AG04450 (cell line): ENCODE measurements at regions not wholly inside any gene's neighbourhood (a gene's known extent, or its start where the extent isn't known, plus 50 kb on each side); places are given as distances from the start of the nearest gene placed in this dataset.
A peak's percentile ranks its signal among the peaks of the same experiment; 100 is the strongest.

Experiments
- CTCF ChIA-PET: fragments of 300-600, 350-600 bp; formaldehyde crosslinking; extraction: SDS; loops from one replicate; lab custom pipeline; 2022; ENCODE audit warnings: antibody characterized with exemption, inconsistent platforms; lab: Charles Lee
- POLR2A ChIA-PET: fragments of 350-600 bp; formaldehyde crosslinking; extraction: SDS; loops from one replicate; lab custom pipeline; 2021; ENCODE audit warnings: antibody characterized with exemption, inconsistent platforms; lab: Yijun Ruan, JAX
- DNase-seq: peaks from one replicate; pipeline ENCODE4 v3.0.0-alpha.2; 2011; ENCODE audit warnings: low read depth, low spot score
- H3K27ac ChIP-seq: one replicate; pipeline ENCODE4 v1.5.1; 2012; ENCODE audit warnings: low read depth, low read length, control low read depth
- H3K27me3 ChIP-seq: one replicate; pipeline ENCODE4 v1.6.0; 2012; ENCODE audit warnings: low read length; ENCODE audit not compliant: control insufficient read depth, insufficient read depth
- H3K4me3 ChIP-seq: 2 replicates; pipeline ENCODE4 v1.5.1; 2011; ENCODE audit warnings: mild to moderate bottlenecking, low read depth, low read length, control low read depth
- H3K9me3 ChIP-seq: 2 replicates; pipeline ENCODE4 v1.5.1; 2012; ENCODE audit warnings: low read length; ENCODE audit not compliant: control insufficient read depth, insufficient read depth
- TF ChIP-seq, protein P1 (sequence below): IDR thresholded peaks from 2 replicates; pipeline ENCODE4 v1.5.1; 2011; ENCODE audit warnings: low read depth, low read length, control low read depth, inconsistent platforms

DNA sequence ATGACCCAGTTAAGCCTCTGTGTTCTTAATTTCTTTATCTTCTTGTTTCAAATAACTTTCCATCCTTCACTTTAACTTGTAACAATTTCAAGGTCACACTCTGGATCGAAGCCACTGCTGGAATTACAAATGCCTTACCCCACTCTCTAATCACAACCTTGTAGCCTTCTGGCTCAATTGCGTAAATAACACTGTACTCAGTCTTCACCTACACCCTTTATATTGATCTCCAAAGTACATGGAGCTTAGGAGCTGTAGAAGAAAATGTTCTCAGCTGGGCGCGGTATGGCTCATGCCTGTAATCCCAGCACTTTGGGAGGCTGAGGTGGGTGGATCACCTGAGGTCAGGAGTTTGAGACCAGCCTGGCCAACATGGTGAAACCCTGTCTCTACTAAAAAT lies 164.3 kb upstream of the NPSR1 start:
- TF ChIP-seq, protein P1, sequence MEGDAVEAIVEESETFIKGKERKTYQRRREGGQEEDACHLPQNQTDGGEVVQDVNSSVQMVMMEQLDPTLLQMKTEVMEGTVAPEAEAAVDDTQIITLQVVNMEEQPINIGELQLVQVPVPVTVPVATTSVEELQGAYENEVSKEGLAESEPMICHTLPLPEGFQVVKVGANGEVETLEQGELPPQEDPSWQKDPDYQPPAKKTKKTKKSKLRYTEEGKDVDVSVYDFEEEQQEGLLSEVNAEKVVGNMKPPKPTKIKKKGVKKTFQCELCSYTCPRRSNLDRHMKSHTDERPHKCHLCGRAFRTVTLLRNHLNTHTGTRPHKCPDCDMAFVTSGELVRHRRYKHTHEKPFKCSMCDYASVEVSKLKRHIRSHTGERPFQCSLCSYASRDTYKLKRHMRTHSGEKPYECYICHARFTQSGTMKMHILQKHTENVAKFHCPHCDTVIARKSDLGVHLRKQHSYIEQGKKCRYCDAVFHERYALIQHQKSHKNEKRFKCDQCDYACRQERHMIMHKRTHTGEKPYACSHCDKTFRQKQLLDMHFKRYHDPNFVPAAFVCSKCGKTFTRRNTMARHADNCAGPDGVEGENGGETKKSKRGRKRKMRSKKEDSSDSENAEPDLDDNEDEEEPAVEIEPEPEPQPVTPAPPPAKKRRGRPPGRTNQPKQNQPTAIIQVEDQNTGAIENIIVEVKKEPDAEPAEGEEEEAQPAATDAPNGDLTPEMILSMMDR, result no peak
- CTCF ChIA-PET, result no interaction called here

DNA sequence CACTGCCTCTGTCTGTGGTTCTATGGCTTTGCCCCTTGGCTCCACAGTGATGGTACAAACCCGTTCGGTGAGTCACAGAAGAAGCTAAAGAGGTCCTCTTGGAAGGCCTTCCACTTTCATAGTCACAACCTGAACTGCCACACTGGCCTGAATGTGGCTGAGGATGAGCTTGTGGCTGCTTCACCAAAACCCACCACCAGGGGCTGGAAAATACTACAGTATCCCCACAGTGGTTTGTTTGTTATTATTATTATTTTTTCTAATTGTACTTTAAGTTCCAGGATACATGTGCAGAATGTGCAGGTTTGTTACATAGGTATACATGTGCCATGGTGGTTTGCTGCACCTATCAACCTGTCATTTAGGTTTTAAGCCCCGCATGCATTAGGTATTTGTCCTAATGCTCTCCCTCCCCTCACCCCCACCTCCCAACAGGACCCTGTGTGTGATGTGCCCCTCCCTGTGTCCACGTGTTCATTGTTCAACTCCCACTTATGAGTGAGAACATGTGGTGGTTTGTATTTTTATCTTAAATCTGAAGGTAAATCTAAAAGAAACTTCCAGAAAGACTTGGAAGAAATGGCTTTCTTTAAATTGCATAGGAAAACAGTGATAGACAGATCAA lies 160.8 kb upstream of the NPSR1 start:
- DNase-seq, result no peak
- H3K27ac ChIP-seq, result no peak overlapping the region
- TF ChIP-seq, protein P1, result peak; percentile 16
- no peaks in the 10 kb centered on the region for H3K27me3 ChIP-seq
- CTCF ChIA-PET, result no interaction called here
- POLR2A ChIA-PET, result no interaction called here
- no peaks in the 10 kb centered on the region; the same call in 1 of the 2 replicates for H3K9me3 ChIP-seq
- no peak overlapping the region for H3K4me3 ChIP-seq

More for the DNA sequence above, 164.3 kb upstream of the NPSR1 start:
- no peaks in the 10 kb centered on the region for H3K27me3 ChIP-seq
- H3K4me3 ChIP-seq, result no peak overlapping the region
- H3K9me3 ChIP-seq, result peaks cover 8% of the 10 kb centered on the region; the same call in 1 of the 2 replicates
- no peak for DNase-seq
- no peak overlapping the region for H3K27ac ChIP-seq
- POLR2A ChIA-PET, result no interaction called here

DNA sequence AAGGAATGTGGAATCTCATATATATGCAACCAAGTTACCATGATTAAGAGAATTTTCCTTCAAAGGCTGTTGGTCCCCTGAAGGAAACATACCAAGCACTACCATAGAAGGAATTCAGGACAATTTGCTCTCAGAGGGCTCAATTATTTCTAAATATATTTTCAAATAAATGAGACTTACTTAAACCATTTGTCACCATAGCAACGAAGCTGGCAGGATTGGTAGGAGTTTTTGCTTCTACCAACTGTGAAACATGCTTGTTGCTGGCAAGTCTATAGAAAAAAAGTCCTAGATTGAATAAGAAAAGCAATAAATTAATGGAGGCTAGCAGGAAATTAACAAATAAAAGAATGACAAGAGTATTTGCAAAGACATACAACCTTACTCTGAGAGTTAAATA lies 156.9 kb upstream of the NPSR1 start:
- CTCF ChIA-PET, result no interaction called here

DNA sequence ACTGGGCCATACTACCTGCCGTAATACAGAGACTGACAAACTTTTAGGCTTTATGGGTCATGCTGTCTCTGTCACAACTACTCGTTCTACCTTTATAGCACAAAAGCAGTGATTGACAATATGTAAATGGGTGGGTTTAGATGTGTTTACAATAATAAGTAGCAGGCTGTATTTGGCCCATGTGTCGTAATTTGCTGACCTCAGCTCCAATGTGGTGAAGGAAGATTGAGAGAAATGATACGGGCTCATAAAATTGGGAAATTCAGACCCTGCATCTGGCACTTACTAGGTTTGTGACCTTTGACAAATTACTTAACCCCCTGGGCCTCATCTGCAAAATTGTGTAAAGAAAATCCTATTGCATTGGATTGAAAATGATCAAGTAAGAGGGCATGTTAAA lies 150.8 kb upstream of the NPSR1 start:
- POLR2A ChIA-PET, result no interaction called here
- H3K27ac ChIP-seq, result no peak overlapping the region
- H3K4me3 ChIP-seq, result no peak overlapping the region
- TF ChIP-seq, protein P1, result no peak
- peaks cover 8% of the 10 kb centered on the region; the same call in 1 of the 2 replicates for H3K9me3 ChIP-seq
- H3K27me3 ChIP-seq, result no peaks in the 10 kb centered on the region
- DNase-seq, result no peak
- CTCF ChIA-PET, result no interaction called here

More for the DNA sequence above, 156.9 kb upstream of the NPSR1 start:
- H3K27ac ChIP-seq, result no peak overlapping the region
- no peak for DNase-seq
- no peaks in the 10 kb centered on the region for H3K27me3 ChIP-seq
- POLR2A ChIA-PET, result no interaction called here
- H3K9me3 ChIP-seq, result peaks cover 8% of the 10 kb centered on the region; the same call in 1 of the 2 replicates
- TF ChIP-seq, protein P1, result no peak
- no peak overlapping the region for H3K4me3 ChIP-seq

DNA sequence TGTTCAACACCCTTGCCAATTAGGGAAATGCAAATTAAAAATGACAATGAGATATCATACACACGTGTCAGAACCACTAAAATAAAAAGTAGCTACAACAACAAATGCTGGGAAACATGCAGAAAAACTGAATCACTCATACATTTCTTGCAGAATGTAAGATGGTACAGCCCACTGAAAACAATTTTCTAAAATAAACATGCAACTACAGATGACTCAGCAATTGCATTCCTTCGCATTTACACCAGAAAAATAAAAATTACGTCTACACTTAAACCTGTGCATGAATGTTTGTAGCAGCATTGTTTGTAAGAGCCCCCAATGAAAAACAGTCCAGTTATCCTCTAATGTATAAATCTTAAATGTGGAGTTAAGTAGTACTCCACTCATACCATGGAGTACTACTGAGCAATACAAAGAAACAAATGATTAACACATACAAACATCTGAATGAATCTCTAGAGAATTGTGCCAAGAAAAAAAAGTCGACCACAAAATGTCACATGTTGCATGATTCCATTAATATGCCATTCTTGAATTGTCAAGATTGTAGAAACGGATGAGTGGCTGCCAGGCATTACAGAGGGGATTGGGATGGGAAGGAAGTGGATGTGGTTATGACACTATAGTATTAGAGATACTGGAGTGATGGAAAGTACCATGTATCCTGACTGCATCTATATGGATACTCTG lies 134.6 kb upstream of the NPSR1 start:
- DNase-seq, result no peak
- ChIA-PET CTCF (no interaction called here), POLR2A (no interaction called here)
- peaks cover 12% of the 10 kb centered on the region for H3K9me3 ChIP-seq
- TF ChIP-seq, protein P1, result no peak
- no peak overlapping the region for H3K4me3 ChIP-seq
- H3K27me3 ChIP-seq, result no peaks in the 10 kb centered on the region
- no peak overlapping the region for H3K27ac ChIP-seq
